Thymus (tissue), 11 donors: ENCODE measurements at regions not wholly inside any gene's neighbourhood (a gene's known extent, or its start where the extent isn't known, plus 50 kb on each side); places are given as distances from the start of the nearest gene placed in this dataset.

Experiments used
- DNase-seq, 9 donors: peaks; one replicate each; pipeline ENCODE4 v3.0.0-alpha.2; 2013; ENCODE audit warnings: low spot score in 9 of 9, low read depth in 6 of 9, missing footprints in 1 of 9
- H3K27ac ChIP-seq, 2 donors: one replicate each; pipeline ENCODE4 v1.5.1; 2013; ENCODE audit warnings: control low read depth in 1 of 2, low read depth in 1 of 2, low read length in 1 of 2, mild to moderate bottlenecking in 1 of 2, moderate library complexity in 1 of 2
- H3K27me3 ChIP-seq, 2 donors: one replicate each; pipeline ENCODE4 v1.5.1; 2013; ENCODE audit warnings: low read length in 1 of 2; ENCODE audit not compliant: control insufficient read depth in 2 of 2, insufficient read depth in 1 of 2
- H3K36me3 ChIP-seq, 2 donors: one replicate each; pipeline ENCODE4 v1.5.1; 2013; ENCODE audit warnings: low read length in 1 of 2, mild to moderate bottlenecking in 1 of 2, moderate library complexity in 1 of 2; ENCODE audit not compliant: control insufficient read depth in 2 of 2, insufficient read depth in 2 of 2
- H3K4me1 ChIP-seq, 2 donors: one replicate each; pipeline ENCODE4 v1.5.1; 2013; ENCODE audit warnings: low read length in 2 of 2; ENCODE audit not compliant: control insufficient read depth in 2 of 2, insufficient read depth in 2 of 2
- H3K4me3 ChIP-seq, 2 donors: one replicate each; pipeline ENCODE4 v1.5.1; 2013; ENCODE audit warnings: low read length in 2 of 2, control low read depth in 1 of 2, mild to moderate bottlenecking in 1 of 2
- H3K9me3 ChIP-seq, 2 donors: one replicate each; pipeline ENCODE4 v1.5.1; 2013; ENCODE audit warnings: low read length in 1 of 2, mild to moderate bottlenecking in 1 of 2; ENCODE audit not compliant: control insufficient read depth in 2 of 2, insufficient read depth in 1 of 2
- WGBS: extraction: QIAGEN DNeasy Blood & Tissue Kit; methylation state at CpG from one replicate; pipeline ENCODE4 v1.1.7; 2013; 5-methylcytosine and 5-hydroxymethylcytosine counted together
- donor health status: healthy.

- H3K27me3 ChIP-seq, result no peaks in the 10 kb centered on the region
- no peaks in the 10 kb centered on the region for H3K36me3 ChIP-seq
- WGBS, result 84% methylated on average over 17 of the region's 17 CpGs
- H3K4me1 ChIP-seq, result no peaks in the 10 kb centered on the region
- no peak overlapping the region for H3K4me3 ChIP-seq
- peaks cover 0 to 14% of the 10 kb centered on the region in 2 donors for H3K9me3 ChIP-seq
- no peak for DNase-seq
- no peak overlapping the region for H3K27ac ChIP-seq
Measured at GRCh38 chr6:94511502-94512088, 1065.7 kb upstream of the MANEA start.

- Histone ChIP-seq H3K4me3 (no peak overlapping the region), H3K4me1 (no peaks in the 10 kb centered on the region), H3K36me3 (no peaks in the 10 kb centered on the region), H3K27ac (no peak overlapping the region), H3K27me3 (no peaks in the 10 kb centered on the region), H3K9me3 (peaks cover 0 to 14% of the 10 kb centered on the region in 2 donors)
- DNase-seq, result no peak
- 68% methylated on average over 18 of the region's 18 CpGs for WGBS
Measured at GRCh38 chr6:94510877-94511276, 1066.5 kb upstream of the MANEA start.

- 78% methylated on average over 2 of the region's 2 CpGs for WGBS
- DNase-seq, result no peak
- no peaks in the 10 kb centered on the region for H3K4me1 ChIP-seq
- H3K4me3 ChIP-seq, result no peak overlapping the region
- H3K36me3 ChIP-seq, result no peaks in the 10 kb centered on the region
- H3K27ac ChIP-seq, result no peak overlapping the region
- H3K9me3 ChIP-seq, result no peaks in the 10 kb centered on the region
- no peaks in the 10 kb centered on the region for H3K27me3 ChIP-seq
Measured at GRCh38 chr6:94501516-94501915, 1075.8 kb upstream of the MANEA start.

- no peak overlapping the region for H3K4me3 ChIP-seq
- no peak for DNase-seq
- no peaks in the 10 kb centered on the region for H3K27me3 ChIP-seq
- no peaks in the 10 kb centered on the region for H3K4me1 ChIP-seq
- no peaks in the 10 kb centered on the region for H3K9me3 ChIP-seq
- no peaks in the 10 kb centered on the region for H3K36me3 ChIP-seq
- H3K27ac ChIP-seq, result no peak overlapping the region
Measured at GRCh38 chr6:94498099-94498498, 1078.7 kb upstream of the EPHA7 start.

- no peak for DNase-seq
- H3K4me1 ChIP-seq, result no peaks in the 10 kb centered on the region
- 91% methylated on average over 1 of the region's 1 CpG for WGBS
- H3K9me3 ChIP-seq, result no peaks in the 10 kb centered on the region
- H3K27me3 ChIP-seq, result no peaks in the 10 kb centered on the region
- H3K27ac ChIP-seq, result no peak overlapping the region
- no peaks in the 10 kb centered on the region for H3K36me3 ChIP-seq
- H3K4me3 ChIP-seq, result no peak overlapping the region
Measured at GRCh38 chr6:94494500-94494899, 1075.1 kb upstream of the EPHA7 start.

GRCh38 chr6:94487371-94487770, 1068.0 kb upstream of the EPHA7 start:
- H3K36me3 ChIP-seq, result no peaks in the 10 kb centered on the region
- DNase-seq, result no peak
- no peaks in the 10 kb centered on the region for H3K9me3 ChIP-seq
- H3K27me3 ChIP-seq, result no peaks in the 10 kb centered on the region
- no peak overlapping the region for H3K27ac ChIP-seq
- H3K4me1 ChIP-seq, result no peaks in the 10 kb centered on the region
- H3K4me3 ChIP-seq, result no peak overlapping the region

GRCh38 chr6:94478133-94479005, 1059.0 kb upstream of the EPHA7 start:
- no peak overlapping the region for H3K27ac ChIP-seq
- no peaks in the 10 kb centered on the region for H3K36me3 ChIP-seq
- H3K4me3 ChIP-seq, result no peak overlapping the region
- no peak for DNase-seq
- no peaks in the 10 kb centered on the region for H3K27me3 ChIP-seq
- WGBS, result 89% methylated on average over 3 of the region's 3 CpGs
- H3K9me3 ChIP-seq, result no peaks in the 10 kb centered on the region
- H3K4me1 ChIP-seq, result no peaks in the 10 kb centered on the region

GRCh38 chr6:94468830-94469229, 1049.5 kb upstream of the EPHA7 start:
- H3K36me3 ChIP-seq, result no peaks in the 10 kb centered on the region
- DNase-seq, result no peak
- H3K9me3 ChIP-seq, result no peaks in the 10 kb centered on the region
- no peak overlapping the region for H3K27ac ChIP-seq
- H3K4me1 ChIP-seq, result no peaks in the 10 kb centered on the region
- no peaks in the 10 kb centered on the region for H3K27me3 ChIP-seq
- H3K4me3 ChIP-seq, result no peak overlapping the region

GRCh38 chr6:94464018-94464510, 1044.7 kb upstream of the EPHA7 start:
- 50% methylated on average over 3 of the region's 3 CpGs for WGBS
- peaks cover 0 to 4% of the 10 kb centered on the region in 2 donors for H3K9me3 ChIP-seq
- DNase-seq, result no peak

More at GRCh38 chr6:94464018-94464510, 1044.7 kb upstream of the EPHA7 start:
- no peaks in the 10 kb centered on the region for H3K27me3 ChIP-seq
- H3K27ac ChIP-seq, result no peak overlapping the region
- no peak overlapping the region for H3K4me3 ChIP-seq
- no peaks in the 10 kb centered on the region for H3K4me1 ChIP-seq
- H3K36me3 ChIP-seq, result no peaks in the 10 kb centered on the region
